ENCODE measurements at regions not wholly inside any gene's neighbourhood (a gene's known extent, or its start where the extent isn't known, plus 50 kb on each side); places are given as distances from the start of the nearest gene placed in this dataset.

DNA sequence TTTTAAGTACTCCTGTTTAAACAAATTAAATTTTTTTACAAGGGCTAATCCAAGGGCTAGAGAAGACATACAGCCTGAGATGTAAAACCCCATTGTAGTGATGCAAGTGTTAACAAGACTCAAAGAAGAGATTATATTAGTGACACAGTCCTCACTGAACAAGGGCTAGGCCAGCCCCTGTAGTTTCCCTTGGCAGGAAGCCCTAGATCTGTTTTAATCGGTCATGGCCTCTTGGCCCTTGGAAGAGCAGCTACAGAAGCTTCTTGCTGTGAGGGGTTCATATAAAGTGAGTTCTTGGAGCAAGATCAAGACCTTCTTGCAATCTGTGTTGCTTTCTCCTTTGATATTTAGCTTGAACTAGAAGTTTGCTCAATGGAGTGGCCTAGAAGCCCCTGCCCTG is 1339.4 kb downstream of the XPNPEP1 start:
- no peak for DNase-seq (ENCODE audit: extremely low read depth, low read depth)
- TF ChIP-seq, protein P1, sequence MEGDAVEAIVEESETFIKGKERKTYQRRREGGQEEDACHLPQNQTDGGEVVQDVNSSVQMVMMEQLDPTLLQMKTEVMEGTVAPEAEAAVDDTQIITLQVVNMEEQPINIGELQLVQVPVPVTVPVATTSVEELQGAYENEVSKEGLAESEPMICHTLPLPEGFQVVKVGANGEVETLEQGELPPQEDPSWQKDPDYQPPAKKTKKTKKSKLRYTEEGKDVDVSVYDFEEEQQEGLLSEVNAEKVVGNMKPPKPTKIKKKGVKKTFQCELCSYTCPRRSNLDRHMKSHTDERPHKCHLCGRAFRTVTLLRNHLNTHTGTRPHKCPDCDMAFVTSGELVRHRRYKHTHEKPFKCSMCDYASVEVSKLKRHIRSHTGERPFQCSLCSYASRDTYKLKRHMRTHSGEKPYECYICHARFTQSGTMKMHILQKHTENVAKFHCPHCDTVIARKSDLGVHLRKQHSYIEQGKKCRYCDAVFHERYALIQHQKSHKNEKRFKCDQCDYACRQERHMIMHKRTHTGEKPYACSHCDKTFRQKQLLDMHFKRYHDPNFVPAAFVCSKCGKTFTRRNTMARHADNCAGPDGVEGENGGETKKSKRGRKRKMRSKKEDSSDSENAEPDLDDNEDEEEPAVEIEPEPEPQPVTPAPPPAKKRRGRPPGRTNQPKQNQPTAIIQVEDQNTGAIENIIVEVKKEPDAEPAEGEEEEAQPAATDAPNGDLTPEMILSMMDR (IDR thresholded peaks at IDR 0.05; ENCODE audit: low read depth, low read length, missing control alignments), result no peak
- no peak overlapping the region for H3K4me3 ChIP-seq (replicated peaks; ENCODE audit: low read depth, low read length)

DNA sequence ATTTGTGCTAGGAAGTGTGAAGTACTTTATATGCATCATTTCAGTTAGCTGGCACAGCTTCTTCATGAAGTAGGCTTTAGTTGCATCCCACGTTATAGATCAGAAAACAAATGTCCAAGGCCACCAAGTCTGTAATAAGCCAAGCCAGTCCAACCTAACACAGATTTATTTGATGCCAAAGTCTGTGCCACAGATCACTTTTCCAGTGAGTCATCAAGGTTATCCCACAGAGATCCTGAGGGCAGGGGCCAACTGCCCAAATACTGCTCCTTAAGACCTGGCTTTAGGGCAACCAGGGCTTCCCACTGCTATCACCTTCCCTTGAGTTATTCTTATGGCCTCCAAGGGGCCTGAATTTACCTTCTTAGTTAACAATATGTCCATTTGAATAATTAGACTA is 1340.4 kb downstream of the XPNPEP1 start:
- no peak overlapping the region for H3K4me3 ChIP-seq (replicated peaks; ENCODE audit: low read depth, low read length)
- TF ChIP-seq, protein P1 (IDR thresholded peaks at IDR 0.05; ENCODE audit: low read depth, low read length, missing control alignments), result no peak
- DNase-seq (ENCODE audit: extremely low read depth, low read depth), result no peak

DNA sequence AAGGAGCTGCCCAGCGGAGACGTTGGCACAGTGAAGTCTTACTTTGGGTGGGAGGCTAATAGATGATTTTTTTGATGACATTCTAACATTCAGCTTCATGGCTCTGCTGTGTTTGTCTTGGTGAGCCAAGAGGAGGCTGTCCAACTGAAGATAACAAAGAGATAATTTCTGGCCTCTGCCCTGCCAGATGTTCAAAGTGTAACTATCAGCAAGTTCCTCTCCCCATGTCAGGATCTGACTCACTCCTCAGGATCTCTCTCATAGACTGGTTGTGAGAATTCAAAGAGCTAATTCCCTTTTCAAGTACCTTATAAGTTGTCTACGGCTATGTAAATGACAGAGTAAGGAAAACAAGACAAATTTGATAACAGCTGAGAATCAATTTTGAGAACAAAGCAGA is 1340.9 kb downstream of the XPNPEP1 start:
- no peak overlapping the region for H3K4me3 ChIP-seq (replicated peaks; ENCODE audit: low read depth, low read length)
- TF ChIP-seq, protein P1 (IDR thresholded peaks at IDR 0.05; ENCODE audit: low read depth, low read length, missing control alignments), result no peak
- no peak for DNase-seq (ENCODE audit: extremely low read depth, low read depth)

DNA sequence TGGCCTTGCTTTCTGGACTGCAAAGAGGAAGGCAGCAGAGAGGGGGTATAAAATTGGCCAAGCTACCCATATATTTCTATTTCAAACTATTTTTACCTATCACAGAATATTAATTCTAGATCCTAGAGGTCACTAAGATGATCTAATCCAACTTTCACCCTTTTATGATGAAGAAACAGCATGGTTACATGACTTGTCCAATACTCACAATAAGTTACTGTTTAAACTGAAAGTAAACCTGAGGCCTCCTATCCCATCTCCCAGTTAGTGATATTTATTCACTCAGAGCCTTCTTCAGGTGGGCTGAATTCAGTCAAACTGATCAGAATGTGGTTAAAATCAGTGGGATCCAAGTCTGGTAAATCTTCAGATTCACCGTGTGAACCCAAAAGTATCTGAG is 1345.1 kb downstream of the XPNPEP1 start:
- H3K4me3 ChIP-seq (replicated peaks; ENCODE audit: low read depth, low read length), result no peak overlapping the region
- TF ChIP-seq, protein P1 (IDR thresholded peaks at IDR 0.05; ENCODE audit: low read depth, low read length, missing control alignments), result no peak
- DNase-seq (ENCODE audit: extremely low read depth, low read depth), result no peak

DNA sequence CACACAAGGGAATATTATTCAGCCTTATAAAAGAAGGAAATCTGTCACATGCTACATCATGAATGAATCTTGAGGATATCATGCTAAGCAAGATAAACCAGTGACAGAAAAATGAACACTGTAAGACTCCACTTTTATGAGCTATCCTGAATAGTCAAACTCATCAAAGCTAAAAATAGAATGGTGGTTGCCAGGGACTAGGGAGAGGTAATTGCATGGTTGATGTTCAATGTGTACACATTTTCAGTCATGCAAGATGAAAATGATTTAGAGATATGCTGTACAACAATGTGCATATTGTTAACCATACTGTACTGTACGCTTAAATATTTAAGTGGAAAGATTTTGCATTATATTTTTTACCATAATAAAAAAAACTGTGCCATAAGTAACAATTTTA is 1349.1 kb downstream of the XPNPEP1 start:
- TF ChIP-seq, protein P1 (IDR thresholded peaks at IDR 0.05; ENCODE audit: low read depth, low read length, missing control alignments), result no peak
- H3K4me3 ChIP-seq (replicated peaks; ENCODE audit: low read depth, low read length), result no peak overlapping the region
- no peak for DNase-seq (ENCODE audit: extremely low read depth, low read depth)

DNA sequence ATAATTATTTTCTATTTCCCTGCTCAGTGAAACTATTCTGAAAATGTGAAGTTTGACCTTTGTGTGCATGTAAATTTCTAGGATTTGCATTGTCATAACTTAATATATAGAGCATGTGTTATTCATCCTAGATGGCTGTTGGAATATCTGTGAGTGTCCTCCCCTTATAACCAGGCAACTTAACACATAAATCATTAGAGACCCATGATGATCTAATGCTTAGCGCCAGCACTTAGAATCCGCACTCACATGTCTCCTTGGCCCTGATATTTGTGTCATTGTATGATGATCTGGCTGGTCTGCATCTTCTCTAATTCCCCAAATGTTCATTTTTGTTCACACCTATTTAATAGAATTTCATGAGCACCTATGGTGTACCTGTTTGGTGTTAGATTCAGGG is 1354.5 kb downstream of the XPNPEP1 start:
- H3K4me3 ChIP-seq (replicated peaks; ENCODE audit: low read depth, low read length), result no peak overlapping the region
- no peak for DNase-seq (ENCODE audit: extremely low read depth, low read depth)
- TF ChIP-seq, protein P1 (IDR thresholded peaks at IDR 0.05; ENCODE audit: low read depth, low read length, missing control alignments), result no peak
